HG02642 (cell line): ENCODE measurements at regions not wholly inside any gene's neighbourhood (a gene's known extent, or its start where the extent isn't known, plus 50 kb on each side); places are given as distances from the start of the nearest gene placed in this dataset.
"Not testable (repeated sequence)": the region's sequence is repeated elsewhere in the genome, so short reads cannot be mapped to it uniquely, and the experiment has no call there.

Source experiments
- ATAC-seq: cut with Tn5 transposase; IDR thresholded peaks from one replicate; pipeline ENCODE4 v1.9.1; 2021; ENCODE audit warnings: mild to moderate bottlenecking; ENCODE audit not compliant: unreplicated experiment, poor library complexity

GRCh38 chr4:146087856-146088255 lies 87.7 kb upstream of the LSM6 start:
- ATAC-seq, result no peak

- no peak for ATAC-seq
These were observed 99.4 kb upstream of the LSM6 start for GRCh38 chr4:146076081-146076480.

GRCh38 chr4:146073517-146073916 lies 102.0 kb upstream of the LSM6 start:
- ATAC-seq, result no peak

GRCh38 chr4:146072376-146072775 lies 103.1 kb upstream of the LSM6 start:
- no peak for ATAC-seq

GRCh38 chr4:146071390-146071789 lies 104.1 kb upstream of the LSM6 start:
- no peak for ATAC-seq

GRCh38 chr4:146063143-146063542 lies 112.4 kb upstream of the LSM6 start:
- no peak for ATAC-seq

- no peak for ATAC-seq
These were observed 113.2 kb upstream of the LSM6 start for GRCh38 chr4:146062340-146062739.

- ATAC-seq, result no peak
These were observed 113.7 kb upstream of the LSM6 start for GRCh38 chr4:146061610-146062334.

- peak; percentile 87 for ATAC-seq
These were observed 115.7 kb upstream of the LSM6 start for GRCh38 chr4:146059865-146060264.

GRCh38 chr4:146059151-146059550 lies 116.4 kb upstream of the LSM6 start:
- peak; percentile 31 for ATAC-seq

- ATAC-seq, result no peak
These were observed 117.0 kb upstream of the LSM6 start for GRCh38 chr4:146058531-146058930.

- ATAC-seq, result no peak
These were observed 116.1 kb upstream of the ZNF827 start for GRCh38 chr4:146054676-146055075.

GRCh38 chr4:146053891-146054290 lies 115.3 kb upstream of the ZNF827 start:
- ATAC-seq, result no peak

- no peak for ATAC-seq
These were observed 113.2 kb upstream of the ZNF827 start for GRCh38 chr4:146051728-146052391.

- ATAC-seq, result no peak
These were observed 112.6 kb upstream of the ZNF827 start for GRCh38 chr4:146051223-146051622.

- peak; percentile 86 for ATAC-seq
These were observed 111.2 kb upstream of the ZNF827 start for GRCh38 chr4:146049802-146050201.

GRCh38 chr4:146047768-146048167 lies 109.1 kb upstream of the ZNF827 start:
- not testable (repeated sequence) for ATAC-seq

- ATAC-seq, result no peak
These were observed 102.7 kb upstream of the ZNF827 start for GRCh38 chr4:146041139-146042004.

- ATAC-seq, result no peak
These were observed 102.0 kb upstream of the ZNF827 start for GRCh38 chr4:146040623-146041022.

- ATAC-seq, result peak; percentile 26
These were observed 94.5 kb upstream of the ZNF827 start for GRCh38 chr4:146033149-146033548.

GRCh38 chr4:146032234-146032860 lies 93.7 kb upstream of the ZNF827 start:
- ATAC-seq, result no peak
